Chondrocyte (in vitro differentiated cells): ENCODE measurements at regions not wholly inside any gene's neighbourhood (a gene's known extent, or its start where the extent isn't known, plus 50 kb on each side); places are given as distances from the start of the nearest gene placed in this dataset.

Experiments
- DNase-seq: peaks from one replicate; pipeline ENCODE4 v3.0.0; 2021; ENCODE audit warnings: mixed read lengths, low spot score
- H3K27ac Mint-ChIP-seq: one replicate; pipeline ENCODE4 v1.8.0; 2021; ENCODE audit warnings: mild to moderate bottlenecking, moderate library complexity, mixed read lengths; ENCODE audit not compliant: unreplicated experiment
- H3K27me3 Mint-ChIP-seq: 2 replicates; pipeline ENCODE4 v1.8.0; 2021; ENCODE audit warnings: low read depth, mixed read lengths
- H3K36me3 Mint-ChIP-seq: 2 replicates; pipeline ENCODE4 v1.8.0; 2021; ENCODE audit warnings: low read depth, mixed read lengths
- H3K4me1 Mint-ChIP-seq: 2 replicates; pipeline ENCODE4 v1.8.0; 2021; ENCODE audit warnings: low read depth, mild to moderate bottlenecking, mixed read lengths
- H3K4me3 Mint-ChIP-seq: one replicate; pipeline ENCODE4 v1.8.0; 2021; ENCODE audit warnings: mild to moderate bottlenecking, moderate library complexity, mixed read lengths; ENCODE audit not compliant: unreplicated experiment
- H3K9me3 Mint-ChIP-seq: 2 replicates; pipeline ENCODE4 v1.8.0; 2021; ENCODE audit warnings: low read depth, mixed read lengths
- TF ChIP-seq, protein P1 (sequence below): fragments of 200-600 bp; sonication (generic); IDR thresholded peaks from 2 replicates; pipeline ENCODE4 v1.5.0; 2021; ENCODE audit warnings: antibody characterized with exemption, mild to moderate bottlenecking, moderate library complexity

- no peak for DNase-seq
- no peaks in the 10 kb centered on the region for H3K27me3 Mint-ChIP-seq
- H3K36me3 Mint-ChIP-seq = no peaks in the 10 kb centered on the region
- no peak overlapping the region for H3K4me3 Mint-ChIP-seq
- no peak overlapping the region for H3K27ac Mint-ChIP-seq
- no peaks in the 10 kb centered on the region for H3K9me3 Mint-ChIP-seq
- TF ChIP-seq, protein P1, sequence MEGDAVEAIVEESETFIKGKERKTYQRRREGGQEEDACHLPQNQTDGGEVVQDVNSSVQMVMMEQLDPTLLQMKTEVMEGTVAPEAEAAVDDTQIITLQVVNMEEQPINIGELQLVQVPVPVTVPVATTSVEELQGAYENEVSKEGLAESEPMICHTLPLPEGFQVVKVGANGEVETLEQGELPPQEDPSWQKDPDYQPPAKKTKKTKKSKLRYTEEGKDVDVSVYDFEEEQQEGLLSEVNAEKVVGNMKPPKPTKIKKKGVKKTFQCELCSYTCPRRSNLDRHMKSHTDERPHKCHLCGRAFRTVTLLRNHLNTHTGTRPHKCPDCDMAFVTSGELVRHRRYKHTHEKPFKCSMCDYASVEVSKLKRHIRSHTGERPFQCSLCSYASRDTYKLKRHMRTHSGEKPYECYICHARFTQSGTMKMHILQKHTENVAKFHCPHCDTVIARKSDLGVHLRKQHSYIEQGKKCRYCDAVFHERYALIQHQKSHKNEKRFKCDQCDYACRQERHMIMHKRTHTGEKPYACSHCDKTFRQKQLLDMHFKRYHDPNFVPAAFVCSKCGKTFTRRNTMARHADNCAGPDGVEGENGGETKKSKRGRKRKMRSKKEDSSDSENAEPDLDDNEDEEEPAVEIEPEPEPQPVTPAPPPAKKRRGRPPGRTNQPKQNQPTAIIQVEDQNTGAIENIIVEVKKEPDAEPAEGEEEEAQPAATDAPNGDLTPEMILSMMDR = no peak
- peaks cover 17% of the 10 kb centered on the region for H3K4me1 Mint-ChIP-seq
Observed at GRCh38 chr2:21253311-21254027, 129.7 kb downstream of the TDRD15 start.

DNA sequence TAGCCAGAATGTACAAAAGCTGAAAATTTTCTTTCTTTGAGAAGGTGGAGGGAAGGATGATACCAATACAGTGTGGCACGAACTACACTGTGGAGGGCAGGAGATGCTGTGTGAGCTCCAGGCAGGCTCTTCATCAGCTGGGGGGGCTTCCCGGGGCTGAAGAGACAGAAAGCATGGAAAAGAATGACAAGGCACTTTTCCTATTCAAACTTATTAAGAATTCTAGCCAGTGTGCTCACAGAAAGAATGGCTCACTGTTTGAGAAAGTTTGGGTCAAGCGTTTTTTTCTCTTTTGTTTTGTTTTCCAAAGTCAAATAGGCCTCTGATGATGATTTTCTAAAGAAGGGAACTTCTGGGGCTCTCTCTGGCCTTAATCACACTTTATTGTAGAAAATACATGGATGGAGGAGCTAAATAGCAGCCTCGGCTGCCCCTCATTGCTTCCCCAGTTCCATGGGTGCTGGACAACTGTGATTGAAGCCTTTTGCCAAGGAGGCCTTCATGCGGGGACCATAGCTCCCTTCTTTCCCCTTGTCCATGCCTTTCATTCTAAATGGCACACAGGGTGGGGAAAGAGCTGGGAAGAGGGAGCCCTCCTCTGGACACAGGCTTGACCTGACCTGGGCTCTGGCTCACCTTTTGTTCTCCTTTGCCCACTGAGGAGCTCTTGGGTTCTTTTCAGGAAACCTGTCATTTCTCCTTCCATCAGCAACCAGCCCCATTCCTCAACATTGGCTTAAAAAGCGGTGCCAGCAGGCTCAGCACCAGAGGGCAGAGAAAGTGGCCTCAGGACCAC lies 130.6 kb downstream of the TDRD15 start:
- TF ChIP-seq, protein P1 = no peak
- no peaks in the 10 kb centered on the region for H3K9me3 Mint-ChIP-seq
- no peak overlapping the region for H3K27ac Mint-ChIP-seq
- H3K27me3 Mint-ChIP-seq = no peaks in the 10 kb centered on the region
- H3K4me1 Mint-ChIP-seq = peaks cover 23% of the 10 kb centered on the region
- H3K4me3 Mint-ChIP-seq = no peak overlapping the region
- no peaks in the 10 kb centered on the region for H3K36me3 Mint-ChIP-seq
- DNase-seq = no peak

- Mint-ChIP-seq H3K9me3 (no peaks in the 10 kb centered on the region), H3K4me3 (no peak overlapping the region), H3K27me3 (no peaks in the 10 kb centered on the region), H3K4me1 (peaks cover 23% of the 10 kb centered on the region), H3K27ac (no peak overlapping the region), H3K36me3 (no peaks in the 10 kb centered on the region)
- TF ChIP-seq, protein P1 = no peak
- no peak for DNase-seq
Observed at GRCh38 chr2:21256006-21256405, 132.2 kb downstream of the TDRD15 start.

DNA sequence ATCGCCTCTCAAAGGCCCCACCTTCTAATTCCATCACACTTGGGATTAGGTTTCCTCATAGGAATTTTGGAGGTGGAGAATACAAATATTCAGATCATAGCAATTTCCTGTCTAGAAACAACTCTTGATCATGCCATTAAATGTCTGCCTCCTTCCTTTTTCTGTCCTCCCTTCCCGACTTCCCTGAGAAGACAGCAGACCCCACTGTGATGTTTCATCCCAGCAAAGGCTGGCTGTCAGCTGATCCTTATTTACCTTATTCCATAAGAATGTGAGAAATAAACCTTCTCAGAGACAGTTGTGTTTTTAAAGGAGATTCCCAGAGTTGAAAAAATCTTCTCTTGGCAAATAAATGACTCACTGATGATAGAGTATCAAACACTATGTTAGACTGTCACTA lies 133.9 kb downstream of the TDRD15 start:
- Mint-ChIP-seq H3K27me3 (no peaks in the 10 kb centered on the region), H3K9me3 (no peaks in the 10 kb centered on the region), H3K4me3 (peak overlapping the region; percentile 17), H3K4me1 (peaks cover 33% of the 10 kb centered on the region), H3K27ac (peak overlapping the region; percentile 91), H3K36me3 (no peaks in the 10 kb centered on the region)
- DNase-seq = no peak
- TF ChIP-seq, protein P1 = no peak

GRCh38 chr2:21258082-21258481 lies 134.3 kb downstream of the TDRD15 start:
- peak overlapping the region; percentile 91 for H3K27ac Mint-ChIP-seq
- H3K27me3 Mint-ChIP-seq = peaks cover 2% of the 10 kb centered on the region
- H3K36me3 Mint-ChIP-seq = no peaks in the 10 kb centered on the region
- DNase-seq = no peak
- TF ChIP-seq, protein P1 = no peak
- peak overlapping the region; percentile 17 for H3K4me3 Mint-ChIP-seq
- peaks cover 33% of the 10 kb centered on the region for H3K4me1 Mint-ChIP-seq
- H3K9me3 Mint-ChIP-seq = no peaks in the 10 kb centered on the region
